GM18511 (cell line): ENCODE measurements at regions not wholly inside any gene's neighbourhood (a gene's known extent, or its start where the extent isn't known, plus 50 kb on each side); places are given as distances from the start of the nearest gene placed in this dataset.

Source experiments
- ATAC-seq: cut with Tn5 transposase; IDR thresholded peaks from one replicate; pipeline ENCODE4 v1.9.1; 2021; ENCODE audit warnings: mild to moderate bottlenecking, moderate library complexity; ENCODE audit not compliant: unreplicated experiment

DNA sequence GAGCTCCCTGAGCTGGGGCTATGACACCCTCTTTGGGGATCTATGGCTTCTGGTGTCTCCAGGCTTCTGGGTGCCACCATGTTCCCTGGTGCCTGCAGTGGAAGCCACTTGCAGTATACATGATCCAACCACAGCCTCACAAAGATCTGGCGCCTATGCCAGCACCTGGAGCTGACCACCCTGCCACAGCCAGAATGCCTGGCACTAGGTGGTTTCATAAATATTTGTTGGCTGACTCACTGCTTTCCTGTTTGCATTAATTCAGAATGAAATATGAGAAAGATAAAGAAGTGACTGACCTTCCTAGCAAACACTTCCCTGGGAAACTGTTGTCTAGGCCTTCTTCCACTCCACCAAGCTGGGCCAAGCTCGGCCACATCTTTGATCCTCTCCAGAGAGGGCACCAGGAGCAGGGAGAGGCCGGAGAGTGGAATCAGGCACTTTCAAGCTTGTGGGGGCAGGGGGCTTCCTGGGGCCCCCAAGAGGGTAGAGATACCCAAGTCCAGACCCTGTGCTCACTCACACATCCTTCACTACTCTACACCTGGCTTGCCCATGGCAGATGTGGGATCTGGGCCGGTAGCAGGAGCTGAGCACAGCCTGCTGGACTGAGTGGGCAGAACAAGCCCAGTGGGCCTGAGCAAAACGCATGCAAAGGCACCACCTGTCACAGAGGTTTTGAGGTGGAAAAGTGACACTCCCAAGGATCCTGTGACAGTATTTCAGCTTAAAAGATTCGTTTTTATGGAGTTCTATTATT lies 565.7 kb downstream of the SLC4A3 start:
- no peak for ATAC-seq

DNA sequence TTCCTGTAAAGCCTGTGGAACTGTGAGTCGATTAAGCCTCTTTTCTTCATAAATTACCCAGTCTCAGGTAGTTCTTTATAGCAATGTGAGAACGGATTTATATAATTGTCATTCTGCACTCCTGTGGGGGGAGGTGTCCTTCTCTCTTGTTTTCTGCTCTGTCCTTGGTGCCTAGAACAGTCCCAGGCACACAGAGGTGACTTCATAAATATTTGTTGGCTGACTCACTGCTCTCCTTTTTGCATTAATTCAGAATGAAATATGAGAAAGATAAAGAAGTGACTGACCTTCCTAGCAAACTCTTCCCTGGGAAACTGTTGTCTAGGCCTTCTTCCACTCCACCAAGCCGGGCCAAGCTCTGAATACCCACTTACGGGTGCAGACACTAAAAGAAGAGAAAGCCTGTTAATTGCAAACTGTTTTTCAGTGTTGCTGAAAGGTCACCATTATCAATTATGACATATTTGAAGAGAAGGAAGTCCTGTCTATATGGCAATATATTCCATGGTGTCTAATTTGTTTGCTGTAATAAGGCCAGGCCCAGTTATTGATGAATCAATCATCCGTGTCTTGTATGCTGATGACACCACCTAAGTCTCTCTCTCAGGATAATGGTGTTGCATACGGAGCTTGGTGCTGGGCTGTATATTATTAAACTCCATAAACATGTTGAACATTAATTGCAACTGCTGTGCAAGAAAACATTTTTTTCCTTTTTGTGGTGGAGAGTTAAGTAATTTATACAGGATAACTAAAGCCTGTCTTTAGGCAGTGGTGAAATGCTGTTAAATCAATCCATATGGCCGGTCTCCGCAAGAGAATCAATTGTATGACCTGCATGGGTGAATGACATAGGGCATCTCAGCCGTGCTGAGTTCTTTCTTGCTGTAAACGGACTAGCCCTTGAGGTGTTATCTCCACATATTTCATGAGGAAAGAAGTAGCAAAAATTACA lies 567.5 kb downstream of the SLC4A3 start:
- ATAC-seq = no peak

DNA sequence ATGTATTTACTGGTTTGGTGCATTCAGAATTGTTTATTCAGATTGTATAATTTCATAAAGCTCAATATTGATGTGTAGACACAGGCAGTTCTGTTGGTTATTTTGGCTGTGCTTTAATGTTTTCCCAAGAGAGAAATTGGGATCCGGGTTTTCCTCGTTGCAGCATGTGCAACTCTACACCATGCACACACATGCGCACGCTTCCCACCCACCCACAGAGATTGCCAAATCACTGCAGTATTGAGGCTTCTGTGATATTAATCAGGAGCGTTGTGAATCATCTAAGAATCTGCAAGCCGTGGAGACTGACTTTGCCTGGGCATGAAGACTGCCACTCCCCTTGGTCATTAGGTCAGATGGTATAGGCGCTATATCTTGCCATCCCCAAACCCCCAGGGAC lies 571.5 kb downstream of the SLC4A3 start:
- ATAC-seq = no peak

DNA sequence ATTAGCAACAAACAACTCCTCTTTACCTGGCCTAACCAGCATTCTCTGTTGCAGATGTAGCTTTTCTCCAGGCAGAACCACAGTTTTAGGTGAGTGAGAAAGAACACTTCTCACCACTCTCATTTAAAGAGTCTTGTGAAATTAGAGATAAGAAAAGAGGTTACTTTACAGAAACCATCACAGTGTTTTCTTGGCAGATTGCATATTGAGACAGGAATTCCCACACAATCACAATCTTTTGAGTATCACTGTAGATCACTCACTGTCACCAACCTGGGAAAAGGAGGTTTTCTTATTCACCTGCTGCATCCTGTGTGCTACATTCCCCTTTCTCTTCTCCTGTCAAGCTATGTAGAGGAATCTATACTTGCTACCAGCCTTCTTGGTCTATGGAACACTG lies 574.6 kb downstream of the SLC4A3 start:
- no peak for ATAC-seq

DNA sequence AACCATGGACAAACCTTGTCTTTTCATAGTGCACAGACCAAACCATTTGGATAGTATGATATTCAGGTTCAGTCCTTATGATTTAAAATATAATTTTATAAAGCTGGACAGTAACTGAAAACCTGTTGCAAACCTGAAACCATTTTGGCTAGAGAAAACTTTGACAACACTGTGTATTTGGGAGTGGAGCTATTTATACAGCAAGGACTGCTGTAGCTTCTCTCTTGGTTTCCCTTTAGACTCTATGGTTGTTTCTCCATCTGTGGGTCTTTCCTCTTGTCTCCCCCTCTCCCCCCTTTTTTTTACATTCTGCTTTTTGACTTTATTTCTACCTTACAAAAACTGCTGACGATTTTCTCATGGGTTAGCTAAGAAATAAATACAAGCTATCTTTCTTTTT lies 581.7 kb downstream of the SLC4A3 start:
- ATAC-seq = no peak

DNA sequence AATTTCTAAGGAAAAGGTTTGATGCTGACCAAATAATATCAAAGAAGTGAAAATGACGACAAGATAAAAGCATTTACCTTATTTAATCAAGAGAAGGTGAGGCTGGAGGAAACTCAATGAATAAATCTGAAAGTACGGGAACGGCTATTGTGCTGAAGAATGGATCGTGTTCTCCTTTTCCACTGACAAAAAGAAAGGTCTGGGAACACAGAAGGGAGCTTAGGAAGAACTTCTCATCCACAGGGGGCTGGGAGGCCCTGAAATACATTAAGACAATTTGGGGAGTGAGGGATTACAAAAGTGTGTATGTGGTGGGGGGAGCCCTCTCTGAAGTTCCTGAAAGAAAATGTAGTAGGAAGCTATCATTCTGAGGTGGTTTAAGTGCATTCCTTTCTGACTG lies 582.3 kb downstream of the SLC4A3 start:
- ATAC-seq = no peak

DNA sequence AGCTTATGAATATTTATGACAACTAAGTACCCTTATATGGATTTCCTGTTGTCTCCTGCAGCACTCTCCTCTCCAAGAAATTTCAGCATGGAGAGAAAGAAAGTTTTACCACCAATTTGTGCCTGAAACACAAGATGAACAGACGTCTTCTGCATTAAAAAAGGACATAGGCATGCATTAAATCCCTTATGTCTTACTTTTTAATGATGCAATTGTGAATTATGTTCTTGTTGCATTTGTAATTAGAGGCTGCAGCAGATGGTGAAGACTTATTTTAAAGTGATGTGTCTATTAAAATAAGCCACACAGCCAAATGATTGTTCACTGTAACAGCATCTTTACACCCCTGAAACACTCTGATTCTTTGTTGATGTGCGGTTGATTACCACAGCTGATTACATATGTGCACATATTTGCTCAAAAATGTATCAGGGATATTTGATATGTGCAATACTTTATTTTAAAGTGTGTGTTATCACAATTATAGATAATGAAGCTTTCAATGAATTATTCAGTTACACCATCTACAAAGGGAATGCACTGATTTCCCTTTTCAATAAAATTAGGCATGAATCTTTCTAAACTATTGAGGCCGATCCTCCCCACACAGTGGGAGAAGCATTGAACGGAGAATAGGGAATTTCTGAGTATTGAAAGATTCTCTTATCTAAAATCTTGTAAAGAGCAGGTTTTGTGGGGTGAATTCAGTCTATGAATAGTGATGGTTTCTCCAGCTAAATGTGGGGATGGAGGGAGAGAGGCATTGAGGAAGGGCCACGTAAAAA lies 585.1 kb downstream of the SLC4A3 start:
- ATAC-seq = no peak

DNA sequence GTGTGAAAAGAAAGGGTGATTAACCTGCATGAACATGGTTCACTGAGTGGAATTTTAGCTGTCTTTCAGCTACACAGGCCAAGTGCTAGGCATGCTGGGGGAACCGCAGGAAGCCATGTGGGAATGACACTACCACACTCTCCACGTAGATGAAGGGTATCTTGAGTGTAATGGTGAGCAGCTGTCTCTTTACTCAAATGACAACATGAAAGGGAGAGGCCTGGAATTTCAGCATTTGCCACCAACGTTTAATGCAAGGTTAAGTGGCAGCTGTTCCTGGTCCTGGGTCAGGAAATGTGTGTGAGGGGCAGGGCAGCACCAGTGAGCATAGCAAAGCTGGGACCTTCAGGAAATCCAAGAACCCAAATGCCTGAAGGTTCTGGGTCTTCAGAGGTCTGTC lies 588.4 kb downstream of the SLC4A3 start:
- no peak for ATAC-seq

DNA sequence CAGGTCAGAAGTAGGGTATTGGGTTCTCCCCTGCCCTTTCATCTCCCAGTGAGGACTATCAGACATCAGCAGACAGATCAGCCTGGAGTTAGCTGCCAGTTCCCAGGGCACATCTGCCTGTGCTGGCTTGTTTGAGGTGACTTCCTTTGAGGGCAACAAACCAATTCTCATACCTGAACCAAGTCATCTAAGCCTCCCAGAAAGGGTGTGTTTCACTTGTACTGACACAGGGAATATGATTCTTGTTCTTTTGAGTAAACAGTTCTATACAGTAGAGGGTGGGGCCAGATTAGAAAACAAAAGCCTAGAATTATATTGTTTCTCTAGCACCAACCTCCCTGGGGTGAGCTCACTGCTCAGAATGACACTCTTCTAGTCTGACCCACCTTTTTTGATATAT lies 591.9 kb downstream of the SLC4A3 start:
- no peak for ATAC-seq

DNA sequence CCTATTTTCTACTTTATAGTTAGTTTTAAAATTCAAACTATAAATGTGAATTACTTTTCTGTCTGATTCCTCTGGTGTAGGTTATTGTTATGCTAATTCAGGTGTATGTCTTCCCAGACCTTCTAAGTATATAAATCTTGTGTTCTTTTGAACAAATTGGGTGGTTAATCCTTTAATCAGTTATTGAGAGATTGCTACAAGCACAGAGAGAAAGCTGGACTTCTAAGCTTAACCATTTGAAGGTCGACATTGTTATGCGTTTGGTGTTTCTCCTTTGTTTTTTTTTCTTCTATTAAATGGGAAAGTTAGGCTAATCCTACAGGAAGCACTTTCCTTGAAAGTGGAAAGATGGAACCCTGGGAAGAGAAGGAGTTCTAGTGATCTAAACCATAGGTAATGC lies 592.6 kb downstream of the SLC4A3 start:
- ATAC-seq = no peak

DNA sequence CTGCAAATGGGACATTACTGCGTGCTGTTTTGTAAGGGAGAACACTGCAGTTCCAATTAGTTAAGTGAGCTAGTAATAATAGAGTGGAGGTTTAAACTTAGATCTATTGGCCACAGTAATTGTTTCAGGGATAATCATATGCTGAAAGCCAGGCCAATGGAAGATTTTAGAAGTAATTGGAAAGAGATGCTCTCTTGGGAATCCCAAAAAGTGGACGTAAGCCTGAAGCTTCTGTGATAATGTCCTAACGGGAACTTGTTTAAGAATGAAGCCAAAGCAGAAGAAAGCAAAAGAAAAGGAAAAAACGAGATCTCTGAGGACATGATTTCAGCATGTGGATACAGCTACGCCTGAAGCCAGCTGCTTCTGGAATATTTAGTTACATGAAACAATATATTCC lies 594.6 kb downstream of the SLC4A3 start:
- ATAC-seq = no peak

DNA sequence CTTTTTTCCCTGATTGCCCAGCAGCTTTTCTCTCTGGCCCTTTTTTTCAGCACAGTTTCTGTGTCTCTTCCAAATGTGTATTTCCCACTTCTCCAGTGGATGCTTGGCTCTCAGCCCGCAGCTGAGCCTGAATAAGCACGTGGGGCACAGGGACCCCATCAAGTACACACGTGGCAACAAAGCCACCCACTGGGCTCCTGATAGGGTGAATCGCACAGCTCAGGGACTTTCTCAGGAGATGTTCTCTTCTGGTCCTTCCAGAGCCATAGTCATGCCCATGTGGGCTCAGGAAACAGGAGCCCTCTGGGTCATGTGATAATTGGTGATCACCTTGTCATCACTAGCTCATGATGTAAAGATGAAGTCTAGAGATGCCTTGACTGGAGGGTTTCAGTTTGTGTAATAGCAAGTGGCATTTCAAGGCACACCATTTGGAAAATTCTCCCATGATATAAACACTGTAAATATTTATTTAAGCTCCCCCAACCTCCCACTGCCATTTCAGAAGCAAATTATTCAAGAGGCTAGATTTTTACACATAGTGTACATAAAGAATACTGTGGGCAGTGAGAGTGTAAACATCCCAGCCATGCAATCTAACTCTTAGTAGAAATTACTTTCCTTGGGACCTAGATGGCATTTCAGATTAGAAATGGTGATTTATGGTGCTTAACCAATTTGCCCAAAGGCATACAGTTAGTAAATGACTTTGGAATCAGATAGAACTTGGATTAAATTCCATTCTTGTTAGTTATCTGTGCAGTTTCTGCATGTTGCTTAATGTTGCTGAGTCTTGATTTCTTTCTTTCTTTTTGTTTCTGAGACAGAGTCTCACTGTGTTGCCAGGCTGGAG lies 597.5 kb downstream of the SLC4A3 start:
- no peak for ATAC-seq

DNA sequence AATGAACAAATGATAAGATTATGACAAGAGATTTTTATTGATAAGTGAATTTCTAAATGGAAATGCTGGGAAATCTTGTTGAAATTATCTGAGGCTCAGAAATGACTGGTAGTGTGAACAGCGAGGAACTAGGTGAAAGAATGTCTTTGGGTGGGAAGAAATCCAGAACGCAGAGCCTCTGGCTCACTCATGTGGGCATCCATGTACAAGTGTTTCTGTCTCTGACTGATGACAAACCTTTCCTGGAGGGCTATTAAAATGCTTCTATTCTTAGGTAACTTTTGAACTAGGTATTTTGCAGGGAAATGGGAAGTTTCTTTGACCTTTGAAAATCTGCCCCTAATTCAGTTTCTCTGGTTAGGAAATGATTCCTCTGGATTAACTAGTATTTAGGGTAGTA lies 598.6 kb downstream of the SLC4A3 start:
- no peak for ATAC-seq

DNA sequence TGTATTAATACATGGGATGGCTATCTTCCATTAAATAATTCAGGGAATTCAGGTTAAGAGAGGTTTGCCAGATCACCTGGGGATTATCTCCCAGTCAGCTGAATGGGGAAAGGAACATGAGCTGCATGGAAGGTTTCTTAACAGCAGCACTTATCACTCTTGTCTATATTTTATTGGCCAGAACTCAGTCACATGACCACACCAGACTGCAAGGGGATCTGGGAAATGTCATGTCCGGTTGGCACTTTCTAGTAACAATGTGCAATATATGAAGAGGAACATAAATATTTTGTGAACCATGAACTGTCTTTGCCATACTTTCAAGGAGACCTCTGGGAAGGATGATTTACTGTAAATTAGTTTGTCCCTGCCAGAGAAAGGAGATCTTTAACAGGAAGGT lies 599.1 kb downstream of the SLC4A3 start:
- no peak for ATAC-seq

DNA sequence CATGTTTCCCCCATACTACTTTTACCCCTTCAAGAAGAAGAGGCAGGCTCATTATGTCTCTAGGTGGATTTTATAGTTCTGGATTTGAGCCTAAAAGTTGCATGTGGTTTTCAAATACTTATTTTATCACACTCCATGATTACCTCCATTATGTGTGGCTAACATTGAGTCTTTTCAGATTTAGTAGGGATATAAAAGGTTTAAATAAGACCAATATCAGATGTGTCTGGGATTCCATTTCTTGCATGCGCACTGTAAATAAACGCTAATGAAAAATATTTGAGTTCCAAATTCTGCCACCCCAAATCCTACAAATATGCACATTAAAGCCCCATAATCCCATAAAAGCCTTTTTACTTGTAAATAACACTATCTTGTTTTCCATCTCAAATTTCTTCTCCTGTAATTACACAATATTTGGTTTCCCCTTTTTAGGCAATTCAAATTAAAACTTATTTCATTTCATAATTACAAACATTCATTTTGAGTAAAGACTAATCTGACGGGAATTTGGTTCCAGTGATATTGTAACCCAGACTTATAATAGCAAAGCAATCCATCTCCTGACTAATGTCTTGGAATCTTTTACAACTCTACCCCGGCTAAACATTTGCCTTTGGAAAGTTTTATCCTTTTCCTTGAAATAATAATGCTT lies 600.0 kb downstream of the SLC4A3 start:
- ATAC-seq = no peak

DNA sequence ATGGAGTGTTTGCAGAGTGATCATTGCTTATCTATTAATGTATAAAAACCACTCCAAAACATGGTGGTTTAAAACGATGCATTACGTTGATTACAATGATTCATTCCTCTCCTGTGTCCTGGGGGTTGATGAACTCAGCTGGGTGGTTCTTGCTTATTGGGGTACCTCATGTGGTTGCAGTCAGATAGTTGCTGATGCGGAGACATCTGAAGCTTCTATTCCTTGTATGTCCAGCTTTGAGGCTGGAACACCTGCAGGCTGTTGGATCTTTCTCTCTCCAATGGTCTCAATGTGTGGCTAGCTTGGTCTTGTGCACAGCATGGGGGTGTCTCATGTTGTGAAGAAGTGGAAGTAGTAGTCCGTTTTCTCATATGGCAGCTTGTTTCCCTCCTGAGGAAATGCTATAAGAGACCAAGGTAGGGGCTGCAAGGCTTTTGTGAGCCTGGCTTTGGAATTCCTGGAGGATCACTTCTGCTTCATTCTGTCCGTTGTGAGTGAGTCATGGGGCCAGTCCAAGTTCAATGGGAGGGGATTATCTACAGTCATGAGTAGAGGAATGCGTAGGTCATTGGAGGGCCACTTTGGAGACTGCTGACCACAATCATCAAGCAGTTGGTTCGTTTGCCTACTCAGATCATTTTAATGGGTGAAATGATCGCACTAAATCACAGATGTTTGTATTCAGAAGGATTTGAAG lies 601.0 kb downstream of the SLC4A3 start:
- no peak for ATAC-seq

DNA sequence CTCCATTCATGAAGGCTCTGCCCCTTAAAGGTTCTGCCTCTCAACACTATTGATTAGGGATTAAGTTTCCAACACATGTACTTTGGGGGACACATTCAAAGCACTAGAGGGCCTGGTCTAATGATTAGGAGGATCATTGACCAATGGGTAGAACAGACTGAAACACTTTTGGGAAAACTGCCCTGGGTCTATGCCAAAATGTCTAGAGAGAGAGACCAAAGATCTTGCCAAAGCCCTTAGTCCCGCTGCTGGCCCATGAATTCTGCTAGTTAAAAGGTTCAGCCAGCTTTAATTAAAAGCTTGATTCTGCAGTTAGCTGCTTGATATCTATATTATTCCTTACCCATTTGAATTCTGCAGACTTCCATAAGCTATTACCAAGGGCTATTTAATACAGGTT lies 613.2 kb downstream of the SLC4A3 start:
- no peak for ATAC-seq

DNA sequence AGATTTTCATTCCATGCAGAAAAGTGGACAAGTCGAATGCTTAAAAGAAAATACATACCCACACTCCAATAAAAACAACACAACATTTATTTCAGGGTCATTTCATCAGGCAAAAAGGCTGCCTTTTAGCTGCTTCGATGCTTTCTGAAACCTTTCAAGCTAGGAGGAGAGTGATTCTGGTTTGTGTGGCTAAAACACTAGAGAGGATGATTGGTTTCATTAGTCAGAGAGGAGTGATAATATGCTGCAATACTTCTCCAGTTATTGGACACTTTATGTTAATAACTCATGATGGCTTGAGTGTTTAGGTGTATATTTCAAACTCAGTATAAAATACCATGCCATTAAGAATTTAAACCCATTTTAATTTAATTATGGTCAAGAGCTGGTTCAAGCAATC lies 614.0 kb downstream of the SLC4A3 start:
- ATAC-seq = no peak

DNA sequence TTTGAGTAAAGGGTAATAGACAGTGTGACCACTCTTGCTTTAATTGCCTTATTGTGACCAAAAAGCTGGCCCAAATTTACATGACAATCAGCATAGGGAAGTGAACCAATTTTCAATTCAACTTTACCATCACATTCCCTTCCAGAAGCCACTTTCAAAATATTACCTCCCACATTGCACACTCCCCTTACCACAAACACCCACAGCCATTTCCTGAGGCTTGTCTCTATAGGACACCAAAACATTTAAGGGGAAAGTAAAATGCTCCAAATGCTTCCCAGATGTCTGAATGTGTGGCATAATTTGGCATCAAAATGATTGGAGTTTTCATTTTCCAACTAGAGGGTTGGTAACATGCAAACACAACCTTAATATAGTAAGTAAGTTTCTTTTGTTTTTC lies 616.1 kb downstream of the SLC4A3 start:
- ATAC-seq = no peak
